GM19043 (cell line): ENCODE measurements at regions not wholly inside any gene's neighbourhood (a gene's known extent, or its start where the extent isn't known, plus 50 kb on each side); places are given as distances from the start of the nearest gene placed in this dataset.

Source experiments
- ATAC-seq: cut with Tn5 transposase; IDR thresholded peaks from one replicate; pipeline ENCODE4 v1.9.1; 2021; ENCODE audit warnings: low read depth; ENCODE audit not compliant: unreplicated experiment

DNA sequence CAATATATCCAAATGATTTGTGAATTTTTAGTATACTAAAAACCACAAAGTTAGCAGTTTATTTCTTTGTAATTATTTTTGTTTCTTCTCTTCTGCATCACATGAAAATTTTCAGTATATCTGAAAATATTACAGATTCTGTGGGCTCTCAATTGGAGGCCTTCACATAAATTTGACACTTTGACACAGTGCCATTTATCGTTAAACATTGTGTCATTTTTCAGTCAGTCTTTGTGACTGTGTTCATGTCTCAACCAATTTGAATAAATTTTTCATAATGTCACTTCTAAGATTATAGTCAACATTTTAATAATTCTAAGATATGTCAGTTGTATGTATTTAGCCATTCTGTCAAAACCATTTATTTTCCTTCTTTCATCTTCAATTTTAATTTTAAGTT lies 1303.0 kb downstream of the LRFN5 start:
- no peak for ATAC-seq

DNA sequence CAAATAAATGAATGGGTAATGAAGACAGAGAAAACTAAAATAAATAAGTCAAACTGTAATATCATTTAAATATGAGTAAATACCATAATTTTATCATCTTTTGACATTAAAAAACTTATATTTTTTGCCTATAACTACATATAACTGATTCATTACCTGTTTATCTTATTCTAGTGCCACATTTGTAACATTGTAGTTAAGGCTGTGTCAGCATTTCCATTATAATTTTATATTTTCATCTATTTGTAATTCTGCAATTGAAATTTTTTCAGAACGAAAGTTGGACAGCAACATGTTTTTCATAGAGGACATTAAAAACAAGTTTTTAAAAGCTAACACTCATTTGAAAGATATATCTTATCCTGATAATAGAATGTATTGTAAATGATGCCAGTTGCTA lies 1286.5 kb downstream of the LRFN5 start:
- no peak for ATAC-seq

DNA sequence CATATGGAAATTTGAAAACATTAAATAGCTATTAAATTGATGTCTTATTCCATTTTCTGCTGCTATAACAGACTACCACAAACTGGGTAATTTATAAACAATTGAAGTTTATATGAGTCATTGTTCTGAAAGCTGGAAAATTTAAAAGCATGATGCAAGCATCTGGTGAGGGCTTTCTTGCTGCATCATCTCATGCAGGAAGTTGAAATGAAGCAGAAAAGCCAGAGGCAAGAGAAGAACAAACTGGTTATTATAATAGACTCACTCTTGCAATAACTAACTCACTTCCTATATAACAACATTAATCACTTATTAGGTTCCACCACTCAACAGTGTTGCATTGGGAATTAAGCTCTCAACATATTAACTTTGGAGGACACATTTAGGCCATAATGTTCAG lies 1277.4 kb downstream of the LRFN5 start:
- no peak for ATAC-seq

DNA sequence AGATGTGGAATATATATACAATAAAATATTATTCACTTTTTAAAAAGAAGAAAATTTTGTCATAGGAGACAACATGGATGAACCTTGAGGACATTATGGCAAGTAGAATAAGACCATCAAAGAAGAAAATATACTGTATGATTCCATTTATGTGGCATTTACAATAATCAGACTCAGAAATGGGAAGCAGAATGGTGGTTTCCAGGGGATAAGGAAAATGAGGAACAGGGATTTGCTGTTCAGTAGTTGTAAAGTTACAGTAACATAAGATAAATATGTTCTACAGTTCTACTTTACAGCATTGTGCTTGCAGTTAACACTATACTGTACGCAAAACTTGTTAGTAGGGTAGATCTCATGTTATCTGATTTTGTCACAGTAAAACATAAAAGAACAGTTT lies 1271.0 kb downstream of the LRFN5 start:
- no peak for ATAC-seq

DNA sequence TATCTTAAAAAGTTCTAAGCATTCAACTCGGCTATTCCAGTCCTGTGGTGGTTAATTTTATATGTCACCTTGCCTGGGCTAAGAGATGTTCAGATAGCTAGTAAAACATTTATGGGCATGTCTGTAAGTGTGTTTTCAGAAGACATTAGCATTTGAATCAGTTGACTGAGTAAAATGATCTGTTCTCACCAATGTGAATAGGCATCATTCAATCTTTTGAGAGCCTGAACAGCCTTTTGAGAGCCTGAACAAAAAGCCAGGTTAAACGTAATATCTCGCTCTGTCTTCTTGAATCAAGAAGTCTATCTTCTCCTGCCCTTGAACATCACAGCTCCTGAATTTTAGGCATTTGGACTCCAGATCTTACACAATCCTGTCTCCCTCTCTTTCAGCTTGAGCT lies 1266.1 kb downstream of the LRFN5 start:
- ATAC-seq, result no peak

DNA sequence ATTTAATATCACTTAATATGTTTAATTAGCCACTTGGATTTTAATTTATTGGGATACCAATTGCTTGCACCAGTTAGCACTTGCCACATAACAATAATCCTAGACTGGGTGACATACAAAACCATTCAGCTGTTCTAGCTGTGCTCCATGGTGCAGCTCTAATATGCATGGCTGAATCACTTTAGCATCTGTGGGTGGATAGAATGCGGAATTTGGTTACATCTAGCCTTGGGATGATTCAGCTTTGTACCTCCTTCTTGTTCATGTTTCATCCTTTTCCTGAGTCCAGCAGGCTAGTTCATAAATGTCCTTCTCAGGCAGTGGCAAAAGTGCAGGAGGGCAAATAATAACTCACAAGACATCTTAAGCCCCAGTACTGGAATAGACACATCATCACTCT lies 1263.0 kb downstream of the LRFN5 start:
- ATAC-seq, result no peak

DNA sequence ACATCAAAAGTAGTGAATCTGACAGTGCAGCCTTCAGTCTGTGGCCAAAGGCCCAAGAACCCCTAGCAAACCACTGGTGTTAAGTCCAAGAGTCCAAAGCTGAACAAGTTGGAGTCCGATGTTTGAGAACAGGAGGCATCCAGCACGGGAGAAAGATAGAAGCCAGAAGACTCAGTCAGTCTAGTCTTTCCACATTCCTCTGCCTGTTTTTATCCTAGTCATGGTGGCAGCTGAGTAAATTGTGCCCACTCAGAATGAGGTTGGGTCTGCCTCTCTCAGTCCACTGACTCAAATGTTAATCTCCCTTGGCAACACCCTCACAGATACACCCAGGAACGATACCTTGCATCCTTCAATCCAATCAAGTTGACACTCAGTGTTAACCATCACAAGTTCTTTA lies 1255.4 kb downstream of the LRFN5 start:
- ATAC-seq, result no peak

DNA sequence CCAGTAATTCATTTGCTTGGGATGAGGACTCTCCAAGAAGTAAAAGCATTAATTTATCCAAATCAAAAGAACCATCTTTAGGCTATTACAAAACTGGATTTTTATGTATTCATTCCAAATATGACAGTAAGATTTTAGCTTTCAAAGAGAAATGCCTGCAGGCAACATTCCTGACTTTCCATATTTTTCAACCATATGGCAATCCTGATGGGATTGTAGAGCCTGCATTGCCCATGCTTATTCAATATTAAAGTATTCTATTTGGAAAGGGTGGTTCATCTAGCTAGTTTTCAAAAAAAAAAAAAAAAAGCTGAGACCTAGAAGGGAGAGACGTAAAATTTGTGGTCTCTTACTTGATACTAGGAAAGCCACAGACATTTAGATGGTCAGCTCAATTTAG lies 1253.7 kb downstream of the LRFN5 start:
- ATAC-seq, result no peak

DNA sequence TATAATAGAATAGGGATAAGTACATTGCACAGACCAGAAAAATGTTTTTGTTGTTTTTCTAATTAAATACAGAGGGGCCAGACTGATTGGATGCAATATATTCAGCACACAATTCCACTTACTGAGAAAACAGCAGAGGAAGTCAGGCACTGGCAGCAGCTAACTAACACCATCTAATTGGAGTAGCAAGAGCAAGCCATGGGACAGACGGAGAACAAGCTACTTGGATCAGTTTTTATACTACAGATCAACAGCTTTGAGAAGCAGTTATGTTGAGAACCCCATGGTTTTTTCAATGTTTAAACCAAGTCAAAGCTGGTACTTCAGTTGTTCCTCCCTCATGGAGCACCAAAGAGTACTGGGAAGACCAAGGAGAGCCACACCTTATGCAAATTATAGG lies 1249.4 kb downstream of the LRFN5 start:
- ATAC-seq, result no peak

DNA sequence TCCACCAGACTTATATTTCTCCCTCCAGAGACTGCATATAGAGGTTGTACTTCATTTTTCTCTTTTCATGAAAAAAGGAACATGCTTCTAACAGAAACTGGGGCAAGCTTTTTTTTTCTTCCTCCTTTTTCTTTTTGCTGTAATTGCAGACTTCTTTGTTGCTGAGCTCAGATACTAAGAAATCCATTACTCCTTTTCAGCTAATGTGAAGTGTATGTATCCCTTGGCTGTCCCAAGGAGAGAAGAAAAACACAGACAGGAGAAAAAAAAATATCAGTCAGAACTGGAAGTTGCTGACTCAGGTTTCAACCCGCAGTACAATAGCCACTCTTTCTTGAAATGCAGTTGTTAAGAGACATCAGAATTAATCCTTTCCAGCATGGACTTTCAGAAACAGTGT lies 1248.4 kb downstream of the LRFN5 start:
- ATAC-seq, result no peak

DNA sequence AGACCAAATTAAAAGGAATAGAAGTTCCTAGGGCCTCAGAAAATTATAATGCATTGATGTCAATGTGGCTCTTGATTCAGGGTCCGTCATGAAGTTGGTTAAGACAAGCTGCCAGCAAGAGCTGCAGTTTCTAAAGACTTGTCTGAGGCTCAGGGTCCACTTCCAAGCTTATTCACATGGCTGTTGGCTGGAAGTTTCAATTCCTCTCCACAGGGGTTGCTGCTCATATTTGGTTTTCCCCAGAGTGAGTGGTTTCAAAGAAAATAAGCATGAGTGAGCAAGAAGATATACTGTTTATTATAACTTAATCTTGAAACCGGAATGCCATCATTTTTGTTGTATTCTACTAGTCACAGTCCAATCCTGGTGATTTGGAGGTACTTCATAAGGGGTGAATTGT lies 1247.4 kb downstream of the LRFN5 start:
- ATAC-seq, result no peak

DNA sequence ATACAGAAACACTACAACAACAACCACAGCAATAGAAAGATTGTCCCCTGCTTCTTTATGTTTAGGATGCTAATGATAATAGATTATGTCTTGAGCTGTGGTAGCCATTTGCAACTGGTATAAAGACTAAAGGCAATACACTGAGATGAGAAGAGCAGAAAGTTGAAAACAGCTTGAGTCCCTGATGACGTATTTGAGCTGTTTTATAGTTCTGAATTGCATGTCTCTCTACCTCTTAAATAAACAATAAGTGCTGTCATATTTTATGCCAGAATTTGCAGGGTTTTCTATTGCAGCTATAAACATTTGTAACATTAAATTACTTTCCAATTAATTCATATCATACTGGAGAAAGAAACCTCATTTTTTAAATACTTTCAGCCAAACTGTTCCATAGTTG lies 1242.0 kb downstream of the LRFN5 start:
- ATAC-seq, result no peak

DNA sequence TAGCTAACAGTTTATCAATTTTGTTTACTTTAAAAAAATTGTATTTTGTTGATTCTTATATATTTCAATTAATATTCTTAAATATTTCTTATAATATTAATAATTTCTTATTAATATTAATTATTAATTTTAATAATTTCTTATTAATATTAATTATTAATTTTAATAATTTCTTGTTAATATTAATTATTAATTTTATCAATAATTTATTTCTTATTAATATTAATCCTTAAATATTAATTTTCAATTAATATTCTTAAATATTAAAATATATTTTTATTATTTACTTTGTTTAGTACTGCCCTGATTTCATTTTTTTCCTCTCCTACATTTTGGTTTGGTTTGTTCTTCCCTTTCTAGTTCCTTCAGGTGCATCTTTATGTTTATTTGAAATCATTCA lies 1208.1 kb downstream of the LRFN5 start:
- no peak for ATAC-seq

DNA sequence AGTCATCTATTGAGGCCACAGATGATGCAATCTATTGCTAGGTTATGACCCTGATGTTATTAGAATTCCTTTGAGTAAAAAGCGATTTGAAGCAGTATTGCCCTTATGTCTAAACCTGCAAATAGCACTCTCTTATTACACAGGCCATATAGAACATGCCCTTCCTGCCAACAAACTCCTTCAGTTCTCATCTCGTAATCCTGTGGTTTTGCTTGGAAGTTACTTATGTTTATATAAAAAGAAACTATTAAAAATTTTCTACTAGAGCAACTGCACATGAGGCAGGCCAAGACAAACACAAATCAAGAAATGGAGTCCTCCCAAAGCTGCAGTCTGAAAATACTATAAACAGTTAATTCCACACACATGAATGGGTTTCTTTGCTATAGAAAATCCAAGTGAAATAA lies 1200.2 kb downstream of the LRFN5 start:
- no peak for ATAC-seq

DNA sequence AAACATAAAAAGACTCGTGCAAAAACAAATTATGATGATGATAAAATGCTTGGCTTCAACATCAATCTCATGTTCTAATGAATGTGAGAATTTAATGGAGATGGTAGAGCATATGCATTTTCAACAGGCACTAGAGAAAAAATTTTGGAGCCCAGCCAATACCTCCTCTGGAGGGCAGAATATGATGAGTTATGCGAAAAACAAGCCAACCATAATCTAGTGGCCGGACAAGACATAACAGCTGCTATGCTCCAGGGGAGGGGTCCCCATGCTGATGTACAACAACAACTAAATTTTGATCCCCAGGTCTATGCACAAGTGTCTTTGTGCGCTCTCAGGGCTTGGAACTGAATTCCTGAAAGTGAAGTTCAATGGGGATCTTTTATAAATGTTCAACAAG lies 1197.5 kb downstream of the LRFN5 start:
- ATAC-seq, result no peak

DNA sequence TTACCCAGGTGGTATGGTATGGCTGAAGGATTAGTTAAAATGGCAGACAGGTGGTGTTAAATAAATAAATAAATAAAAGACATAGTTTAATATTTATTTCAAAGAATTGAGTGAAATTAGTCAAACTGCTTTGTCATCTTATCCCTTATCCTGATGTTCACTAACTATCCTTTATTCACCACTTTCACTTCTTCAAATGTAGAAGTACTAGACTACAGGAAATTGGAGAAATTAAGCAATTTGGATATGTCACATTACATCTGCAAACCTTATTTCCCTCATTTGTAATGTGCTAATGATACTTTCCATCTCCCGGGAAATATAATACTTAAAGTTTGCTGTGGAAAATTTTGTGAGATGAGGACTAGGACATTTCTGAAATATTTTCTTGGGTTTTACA lies 1195.7 kb downstream of the LRFN5 start:
- no peak for ATAC-seq

DNA sequence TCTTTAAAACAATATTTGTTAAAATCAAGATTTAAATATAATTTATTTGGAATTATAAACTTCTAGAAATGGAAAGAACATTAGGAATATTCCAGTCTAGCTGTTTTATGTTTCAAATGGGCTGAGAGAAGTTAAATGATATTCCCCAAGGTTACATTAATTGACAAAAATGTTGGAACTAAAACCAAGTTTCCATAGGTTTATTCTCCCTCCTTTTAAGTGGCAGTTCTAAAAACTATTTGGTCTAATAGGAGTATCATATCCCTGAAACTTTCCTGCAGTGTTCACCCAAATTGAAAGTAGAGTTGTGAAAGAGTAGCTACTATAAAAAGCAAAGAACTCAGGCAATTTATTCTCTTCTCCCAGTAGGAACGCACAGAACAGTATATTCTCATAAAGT lies 1185.5 kb downstream of the LRFN5 start:
- ATAC-seq, result no peak

DNA sequence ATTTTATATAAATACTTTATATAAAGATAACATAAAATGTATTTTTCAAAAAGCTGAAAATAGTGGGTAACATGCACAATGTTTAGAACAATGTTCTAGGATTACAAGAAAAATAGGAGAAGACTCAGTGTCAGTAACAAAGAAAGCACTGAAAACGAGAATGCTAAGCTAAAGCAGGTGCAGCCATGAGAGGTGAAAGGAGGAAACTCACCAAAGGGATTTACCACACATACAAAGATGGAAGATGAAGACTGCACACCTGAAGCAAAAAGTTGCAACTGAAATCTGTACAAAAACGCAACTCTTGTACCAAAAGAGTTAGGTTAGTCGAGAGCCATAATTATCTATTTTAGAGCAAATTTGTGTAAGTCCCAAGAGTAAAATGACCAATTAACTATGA lies 1176.1 kb downstream of the LRFN5 start:
- no peak for ATAC-seq

DNA sequence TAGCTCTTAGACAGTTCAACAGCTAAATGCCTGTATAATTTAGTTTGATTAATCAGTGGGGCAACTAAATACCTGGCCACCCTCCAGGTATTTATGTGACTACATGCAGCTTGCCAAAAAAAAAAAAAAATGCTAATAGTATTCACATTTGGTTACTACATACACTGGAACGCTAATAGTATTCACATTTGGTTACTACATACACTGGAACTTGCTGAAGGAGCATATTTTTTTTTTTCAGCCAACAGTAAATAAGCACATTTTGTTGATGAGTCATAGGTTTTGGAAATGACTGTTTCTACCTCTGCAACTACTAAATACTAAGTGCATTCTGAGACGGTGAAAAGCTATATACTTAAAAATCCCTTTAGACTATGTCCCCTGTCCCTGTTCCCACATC lies 1172.3 kb downstream of the LRFN5 start:
- ATAC-seq, result no peak

DNA sequence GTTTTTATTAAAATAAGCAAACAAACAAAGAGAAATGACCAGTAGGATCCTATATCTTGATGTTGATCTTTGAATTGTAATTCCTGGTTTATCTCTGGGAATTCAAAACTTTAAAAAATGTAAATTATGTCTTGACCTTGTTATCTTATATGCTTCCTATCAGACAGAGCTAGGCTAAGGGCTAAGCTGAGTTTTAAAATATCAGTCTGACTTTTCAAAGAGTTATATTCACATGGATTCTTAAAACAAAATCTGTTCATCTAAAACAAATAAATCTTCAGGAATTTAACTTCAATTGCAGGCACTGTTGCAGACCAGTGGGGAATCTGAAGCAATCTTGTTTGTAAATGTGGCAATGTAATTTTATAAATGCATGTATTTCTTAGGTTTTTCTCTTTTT lies 1144.1 kb downstream of the LRFN5 start:
- no peak for ATAC-seq

DNA sequence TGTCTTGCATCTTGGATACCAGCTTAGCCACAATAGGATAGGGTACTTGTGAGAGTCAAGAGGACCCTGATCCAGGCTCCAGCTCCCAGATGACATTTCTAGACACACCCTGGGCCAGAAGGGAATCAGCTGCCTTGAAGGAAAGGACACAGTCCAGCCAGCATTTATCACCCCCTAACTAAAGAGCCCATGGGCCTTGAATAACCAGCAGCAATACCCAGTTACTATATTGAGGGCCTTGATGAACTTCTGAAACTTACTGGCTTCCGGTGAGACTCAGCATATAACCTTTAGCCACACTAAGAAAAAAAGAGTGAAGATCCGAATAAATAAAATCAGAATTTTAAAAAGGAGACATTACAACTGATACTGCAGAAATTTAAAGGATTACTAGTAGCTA lies 1135.4 kb downstream of the LRFN5 start:
- ATAC-seq, result no peak

DNA sequence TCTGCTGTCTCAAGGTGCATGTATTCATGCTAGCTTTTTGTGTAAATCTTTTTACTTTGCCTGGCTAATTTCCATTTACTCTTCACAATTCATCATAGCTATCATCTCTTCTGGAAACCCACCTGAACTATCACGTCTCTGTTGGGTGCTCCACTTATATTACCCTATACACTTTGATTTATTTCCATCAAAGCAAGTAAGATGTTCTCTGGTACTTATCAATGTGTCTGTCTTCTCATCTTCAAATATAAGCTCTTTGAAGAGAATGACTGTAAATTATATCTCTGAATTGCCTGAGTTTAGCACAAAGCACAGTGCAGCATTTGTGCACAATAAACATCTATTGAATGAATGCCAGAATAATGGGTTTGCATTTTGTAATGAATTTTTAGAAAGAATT lies 1129.7 kb downstream of the LRFN5 start:
- no peak for ATAC-seq

DNA sequence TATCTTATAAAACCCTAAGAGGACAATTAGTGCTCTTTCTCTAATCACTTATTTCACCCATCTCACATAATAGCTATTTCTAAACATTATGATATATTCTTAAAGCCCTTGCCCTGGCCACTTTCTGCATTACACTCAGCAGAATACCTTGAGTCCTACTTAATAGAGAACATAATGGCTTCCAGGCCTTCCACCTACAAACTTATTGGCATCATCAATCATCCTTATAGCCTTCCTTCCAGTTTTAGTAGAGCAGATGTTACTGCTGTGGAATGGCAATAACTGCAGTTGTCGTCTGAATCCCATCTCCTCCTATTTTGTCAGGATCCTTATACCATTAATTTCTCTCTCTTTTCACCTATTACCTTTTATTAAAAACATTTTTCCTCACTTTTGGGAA lies 1127.4 kb downstream of the LRFN5 start:
- ATAC-seq, result no peak

DNA sequence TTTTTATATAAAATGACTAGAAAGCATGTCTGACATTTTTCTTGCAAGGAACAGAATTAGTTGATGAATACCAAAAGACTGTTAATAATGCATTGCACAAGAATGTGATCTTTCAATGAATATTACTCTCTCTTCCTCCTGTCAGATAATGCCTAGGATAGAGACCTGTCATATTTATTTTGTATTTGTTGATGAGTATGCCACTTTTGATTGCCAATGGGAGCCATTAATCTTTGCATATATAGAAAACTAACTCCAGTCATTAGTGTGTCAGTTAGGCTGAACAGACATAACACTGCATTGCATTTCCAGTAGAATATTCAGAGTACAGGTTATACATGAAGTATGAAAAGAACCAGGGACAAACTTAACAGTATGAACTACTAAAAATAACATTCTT lies 1125.3 kb downstream of the LRFN5 start:
- no peak for ATAC-seq
